ENCODE measurements at regions not wholly inside any gene's neighbourhood (a gene's known extent, or its start where the extent isn't known, plus 50 kb on each side); places are given as distances from the start of the nearest gene placed in this dataset.

GRCh38 chr22:34976886-34977285 is 89.1 kb upstream of the ISX start:
- POLR2A ChIA-PET: no interaction called here
- CTCF ChIA-PET: no interaction called here
- no peaks in the 10 kb centered on the region for H3K9me3 Mint-ChIP-seq (ENCODE audit: insufficient read depth)
- no peak overlapping the region for H3K4me3 Mint-ChIP-seq
- H3K4me1 Mint-ChIP-seq (ENCODE audit: low read depth): no peaks in the 10 kb centered on the region
- DNase-seq (no peak), ATAC-seq (no peak)
- no peaks in the 10 kb centered on the region for H3K36me3 Mint-ChIP-seq (ENCODE audit: low read depth)
- H3K27me3 Mint-ChIP-seq (ENCODE audit: low read depth): no peaks in the 10 kb centered on the region
- H3K27ac Mint-ChIP-seq: no peak overlapping the region

- Mint-ChIP-seq H3K27ac (no peak overlapping the region), H3K9me3 (ENCODE audit: insufficient read depth) (peaks cover 19% of the 10 kb centered on the region), H3K4me1 (ENCODE audit: low read depth) (no peaks in the 10 kb centered on the region), H3K27me3 (ENCODE audit: low read depth) (no peaks in the 10 kb centered on the region), H3K4me3 (no peak overlapping the region), H3K36me3 (ENCODE audit: low read depth) (no peaks in the 10 kb centered on the region)
- POLR2A ChIA-PET: no interaction called here
- CTCF ChIA-PET: no interaction called here
- DNase-seq (no peak), ATAC-seq (no peak)
Observed at GRCh38 chr22:34986523-34986922, 79.4 kb upstream of the ISX start.

GRCh38 chr22:34992672-34993071 is 73.3 kb upstream of the ISX start:
- no peak overlapping the region for H3K4me3 Mint-ChIP-seq
- ATAC-seq: no peak
- no peak overlapping the region for H3K27ac Mint-ChIP-seq
- ChIA-PET CTCF (no interaction called here), POLR2A (interaction anchor here (0.9 kb wide), 1 partner anchor 43 kb away, joined by 3 read pairs; no protein-coding TSS in a partner anchor)
- no peaks in the 10 kb centered on the region for H3K27me3 Mint-ChIP-seq (ENCODE audit: low read depth)
- H3K36me3 Mint-ChIP-seq (ENCODE audit: low read depth): no peaks in the 10 kb centered on the region
- peaks cover 8% of the 10 kb centered on the region for H3K9me3 Mint-ChIP-seq (ENCODE audit: insufficient read depth)
- H3K4me1 Mint-ChIP-seq (ENCODE audit: low read depth): no peaks in the 10 kb centered on the region
- no peak for DNase-seq

GRCh38 chr22:34993548-34993947 is 72.4 kb upstream of the ISX start:
- no peak for ATAC-seq
- Mint-ChIP-seq H3K27ac (no peak overlapping the region), H3K27me3 (ENCODE audit: low read depth) (no peaks in the 10 kb centered on the region), H3K9me3 (ENCODE audit: insufficient read depth) (peaks cover 3% of the 10 kb centered on the region), H3K4me1 (ENCODE audit: low read depth) (no peaks in the 10 kb centered on the region), H3K36me3 (ENCODE audit: low read depth) (no peaks in the 10 kb centered on the region), H3K4me3 (no peak overlapping the region)
- DNase-seq: no peak
- ChIA-PET POLR2A (no interaction called here), CTCF (no interaction called here)

GRCh38 chr22:34997633-34998299 is 68.2 kb upstream of the ISX start:
- Mint-ChIP-seq H3K4me1 (ENCODE audit: low read depth) (no peaks in the 10 kb centered on the region), H3K4me3 (no peak overlapping the region), H3K9me3 (ENCODE audit: insufficient read depth) (no peaks in the 10 kb centered on the region), H3K36me3 (ENCODE audit: low read depth) (no peaks in the 10 kb centered on the region), H3K27ac (no peak overlapping the region), H3K27me3 (ENCODE audit: low read depth) (no peaks in the 10 kb centered on the region)
- DNase-seq (no peak), ATAC-seq (no peak)
- POLR2A ChIA-PET: no interaction called here
- CTCF ChIA-PET: interaction anchor here (0.6 kb wide), 1 partner anchor 1705 kb away, joined by 3 read pairs; no protein-coding TSS in a partner anchor

- H3K27ac Mint-ChIP-seq: no peak overlapping the region
- H3K27me3 Mint-ChIP-seq (ENCODE audit: low read depth): no peaks in the 10 kb centered on the region
- H3K36me3 Mint-ChIP-seq (ENCODE audit: low read depth): no peaks in the 10 kb centered on the region
- ATAC-seq: no peak
- no peaks in the 10 kb centered on the region for H3K9me3 Mint-ChIP-seq (ENCODE audit: insufficient read depth)
- no peaks in the 10 kb centered on the region for H3K4me1 Mint-ChIP-seq (ENCODE audit: low read depth)
- POLR2A ChIA-PET: no interaction called here
- H3K4me3 Mint-ChIP-seq: no peak overlapping the region
- DNase-seq: no peak
- CTCF ChIA-PET: no interaction called here
Observed at GRCh38 chr22:34998921-34999320, 67.0 kb upstream of the ISX start.

- no peak overlapping the region for H3K4me3 Mint-ChIP-seq
- no peaks in the 10 kb centered on the region for H3K27me3 Mint-ChIP-seq (ENCODE audit: low read depth)
- H3K27ac Mint-ChIP-seq: no peak overlapping the region
- ATAC-seq (no peak), DNase-seq (no peak)
- ChIA-PET CTCF (no interaction called here), POLR2A (no interaction called here)
- H3K36me3 Mint-ChIP-seq (ENCODE audit: low read depth): no peaks in the 10 kb centered on the region
- H3K4me1 Mint-ChIP-seq (ENCODE audit: low read depth): no peaks in the 10 kb centered on the region
- no peaks in the 10 kb centered on the region for H3K9me3 Mint-ChIP-seq (ENCODE audit: insufficient read depth)
Observed at GRCh38 chr22:35008213-35008612, 57.7 kb upstream of the ISX start.

GRCh38 chr22:35010543-35010942 is 55.4 kb upstream of the ISX start:
- H3K36me3 Mint-ChIP-seq (ENCODE audit: low read depth): no peaks in the 10 kb centered on the region
- no peaks in the 10 kb centered on the region for H3K4me1 Mint-ChIP-seq (ENCODE audit: low read depth)
- DNase-seq (no peak), ATAC-seq (no peak)
- POLR2A ChIA-PET: no interaction called here
- H3K9me3 Mint-ChIP-seq (ENCODE audit: insufficient read depth): no peaks in the 10 kb centered on the region
- no peak overlapping the region for H3K27ac Mint-ChIP-seq
- CTCF ChIA-PET: no interaction called here
- H3K4me3 Mint-ChIP-seq: no peak overlapping the region
- H3K27me3 Mint-ChIP-seq (ENCODE audit: low read depth): no peaks in the 10 kb centered on the region

GRCh38 chr22:35014812-35015211 is 51.1 kb upstream of the ISX start:
- Mint-ChIP-seq H3K9me3 (ENCODE audit: insufficient read depth) (no peaks in the 10 kb centered on the region), H3K4me1 (ENCODE audit: low read depth) (no peaks in the 10 kb centered on the region), H3K4me3 (no peak overlapping the region), H3K27me3 (ENCODE audit: low read depth) (no peaks in the 10 kb centered on the region), H3K27ac (no peak overlapping the region), H3K36me3 (ENCODE audit: low read depth) (no peaks in the 10 kb centered on the region)
- POLR2A ChIA-PET: no interaction called here
- ATAC-seq (no peak), DNase-seq (no peak)
- CTCF ChIA-PET: interaction anchor here (1.4 kb wide), 1 partner anchor 136 kb away, joined by 3 read pairs; no protein-coding TSS in a partner anchor

Measured in activated CD8-positive, alpha-beta T cell treated with anti-CD3 and anti-CD28 coated beads, Interleukin-2, amount 10 ng/mL, durations not matched to agents 7 days and 5 days (primary cell).